AG04450 (cell line): ENCODE measurements at regions not wholly inside any gene's neighbourhood (a gene's known extent, or its start where the extent isn't known, plus 50 kb on each side); places are given as distances from the start of the nearest gene placed in this dataset.

Source experiments
- CTCF ChIA-PET: fragments of 300-600, 350-600 bp; formaldehyde crosslinking; extraction: SDS; loops from one replicate; lab custom pipeline; 2022; ENCODE audit warnings: antibody characterized with exemption, inconsistent platforms; lab: Charles Lee
- POLR2A ChIA-PET: fragments of 350-600 bp; formaldehyde crosslinking; extraction: SDS; loops from one replicate; lab custom pipeline; 2021; ENCODE audit warnings: antibody characterized with exemption, inconsistent platforms; lab: Yijun Ruan, JAX
- DNase-seq: peaks from one replicate; pipeline ENCODE4 v3.0.0-alpha.2; 2011; ENCODE audit warnings: low read depth, low spot score
- H3K27ac ChIP-seq: one replicate; pipeline ENCODE4 v1.5.1; 2012; ENCODE audit warnings: low read depth, low read length, control low read depth
- H3K27me3 ChIP-seq: one replicate; pipeline ENCODE4 v1.6.0; 2012; ENCODE audit warnings: low read length; ENCODE audit not compliant: control insufficient read depth, insufficient read depth
- H3K4me3 ChIP-seq: 2 replicates; pipeline ENCODE4 v1.5.1; 2011; ENCODE audit warnings: mild to moderate bottlenecking, low read depth, low read length, control low read depth
- H3K9me3 ChIP-seq: 2 replicates; pipeline ENCODE4 v1.5.1; 2012; ENCODE audit warnings: low read length; ENCODE audit not compliant: control insufficient read depth, insufficient read depth
- CTCF ChIP-seq: IDR thresholded peaks from 2 replicates; pipeline ENCODE4 v1.5.1; 2011; ENCODE audit warnings: low read depth, low read length, control low read depth, inconsistent platforms

- DNase-seq: no peak
- Histone ChIP-seq H3K27ac (no peak overlapping the region), H3K9me3 (no peaks in the 10 kb centered on the region), H3K4me3 (no peak overlapping the region), H3K27me3 (no peaks in the 10 kb centered on the region)
- ChIA-PET CTCF (no interaction called here), POLR2A (no interaction called here)
- no peak for TF ChIP-seq CTCF
Measured at GRCh38 chr1:103986792-103987191, 237.1 kb downstream of the AMY1C start.

GRCh38 chr1:103997631-103998030 lies 247.9 kb downstream of the AMY1C start:
- Histone ChIP-seq H3K27me3 (no peaks in the 10 kb centered on the region), H3K9me3 (no peaks in the 10 kb centered on the region), H3K4me3 (no peak overlapping the region), H3K27ac (no peak overlapping the region)
- CTCF ChIA-PET: no interaction called here
- no peak for DNase-seq
- POLR2A ChIA-PET: no interaction called here
- TF ChIP-seq CTCF: no peak

GRCh38 chr1:104018922-104019674 lies 269.4 kb downstream of the AMY1C start:
- ChIA-PET CTCF (no interaction called here), POLR2A (no interaction called here)
- no peak for TF ChIP-seq CTCF

GRCh38 chr1:104019675-104020049 lies 270.0 kb downstream of the AMY1C start:
- H3K27ac ChIP-seq: no peak overlapping the region
- CTCF ChIA-PET: no interaction called here
- no peak for DNase-seq
- H3K27me3 ChIP-seq: no peaks in the 10 kb centered on the region
- POLR2A ChIA-PET: no interaction called here
- H3K4me3 ChIP-seq: no peak overlapping the region
- TF ChIP-seq CTCF: no peak
- peaks cover 15% of the 10 kb centered on the region; the same call in 1 of the 2 replicates for H3K9me3 ChIP-seq

More at GRCh38 chr1:104018922-104019674, 269.4 kb downstream of the AMY1C start:
- H3K27ac ChIP-seq: no peak overlapping the region
- H3K9me3 ChIP-seq: peaks cover 15% of the 10 kb centered on the region; the same call in 1 of the 2 replicates
- H3K27me3 ChIP-seq: no peaks in the 10 kb centered on the region
- H3K4me3 ChIP-seq: no peak overlapping the region
- DNase-seq: no peak

- POLR2A ChIA-PET: no interaction called here
- no peaks in the 10 kb centered on the region; the same call in 1 of the 2 replicates for H3K9me3 ChIP-seq
- CTCF ChIA-PET: no interaction called here
- H3K27me3 ChIP-seq: no peaks in the 10 kb centered on the region
- H3K4me3 ChIP-seq: no peak overlapping the region
- DNase-seq: no peak
- no peak for TF ChIP-seq CTCF
- H3K27ac ChIP-seq: no peak overlapping the region
Measured at GRCh38 chr1:104028416-104029035, 278.8 kb downstream of the AMY1C start.
